H9 (cell line): ENCODE measurements at regions not wholly inside any gene's neighbourhood (a gene's known extent, or its start where the extent isn't known, plus 50 kb on each side); places are given as distances from the start of the nearest gene placed in this dataset.

Experiments used
- DNase-seq: peaks from one replicate; pipeline ENCODE4 v3.0.0-alpha.2; 2017
- H2AFZ ChIP-seq: one replicate; pipeline ENCODE4 v1.6.1; 2013; ENCODE audit warnings: mild to moderate bottlenecking, low read length, control low read depth, moderate library complexity
- H2AK5ac ChIP-seq: 2 replicates; pipeline ENCODE4 v1.6.1; 2013; ENCODE audit warnings: low read length, control low read depth, mixed read lengths; ENCODE audit not compliant: insufficient read length
- H2BK120ac ChIP-seq: one replicate; pipeline ENCODE4 v1.6.1; 2013; ENCODE audit warnings: low read depth, mild to moderate bottlenecking, low read length, control low read depth, inconsistent platforms; ENCODE audit not compliant: poor library complexity, severe bottlenecking
- H2BK12ac ChIP-seq: 2 replicates; pipeline ENCODE4 v1.6.1; 2013; ENCODE audit warnings: low read length, control low read depth, mixed read lengths, low read depth; ENCODE audit not compliant: insufficient read length
- H2BK15ac ChIP-seq: 2 replicates; pipeline ENCODE4 v1.6.1; 2013; ENCODE audit warnings: low read depth, low read length, control low read depth
- H2BK20ac ChIP-seq: one replicate; pipeline ENCODE4 v1.6.1; 2013; ENCODE audit warnings: low read depth, mild to moderate bottlenecking, low read length, control low read depth, inconsistent platforms; ENCODE audit not compliant: poor library complexity, severe bottlenecking
- H2BK5ac ChIP-seq: 2 replicates; pipeline ENCODE4 v1.6.1; 2013; ENCODE audit warnings: low read length, control low read depth, mixed read lengths; ENCODE audit not compliant: insufficient read length
- H3K14ac ChIP-seq: 2 replicates; pipeline ENCODE4 v1.6.1; 2013; ENCODE audit warnings: low read length, control low read depth; ENCODE audit not compliant: insufficient read depth
- H3K18ac ChIP-seq: 2 replicates; pipeline ENCODE4 v1.6.1; 2013; ENCODE audit warnings: low read depth, mild to moderate bottlenecking, mixed read lengths, low read length, control low read depth; ENCODE audit not compliant: insufficient read length
- H3K23ac ChIP-seq: 2 replicates; pipeline ENCODE4 v1.6.1; 2013; ENCODE audit warnings: low read length, control low read depth, mixed read lengths, low read depth; ENCODE audit not compliant: insufficient read length
- H3K23me2 ChIP-seq: 2 replicates; pipeline ENCODE4 v1.6.1; 2013; ENCODE audit warnings: low read depth, mild to moderate bottlenecking, mixed read lengths, low read length, control low read depth; ENCODE audit not compliant: insufficient read length, poor library complexity, severe bottlenecking
- H3K27ac ChIP-seq: 2 replicates; pipeline ENCODE4 v1.5.1; 2013; ENCODE audit warnings: low read length, control low read depth, mixed read lengths, low read depth; ENCODE audit not compliant: insufficient read length
- H3K27me3 ChIP-seq: 2 replicates; pipeline ENCODE4 v1.6.1; 2013; ENCODE audit warnings: low read length, control low read depth, inconsistent platforms; ENCODE audit not compliant: insufficient read depth
- H3K4ac ChIP-seq: 2 replicates; pipeline ENCODE4 v1.6.1; 2013; ENCODE audit warnings: low read depth, mild to moderate bottlenecking, control low read depth, inconsistent platforms, low read length, moderate library complexity
- H3K4me1 ChIP-seq: 2 replicates; pipeline ENCODE4 v1.6.1; 2013; ENCODE audit warnings: low read length, control low read depth, inconsistent platforms; ENCODE audit not compliant: insufficient read depth
- H3K4me2 ChIP-seq: 2 replicates; pipeline ENCODE4 v1.6.1; 2013; ENCODE audit warnings: low read length, control low read depth, mixed read lengths; ENCODE audit not compliant: insufficient read length, insufficient read depth
- H3K56ac ChIP-seq: 2 replicates; pipeline ENCODE4 v1.6.1; 2013; ENCODE audit warnings: low read depth, mild to moderate bottlenecking, mixed read lengths, low read length, control low read depth; ENCODE audit not compliant: insufficient read length
- H3K79me1 ChIP-seq: 2 replicates; pipeline ENCODE4 v1.6.1; 2013; ENCODE audit warnings: low read depth, mild to moderate bottlenecking, moderate library complexity, low read length, control low read depth, inconsistent platforms; ENCODE audit not compliant: insufficient read depth, poor library complexity, severe bottlenecking
- H3K79me2 ChIP-seq: 2 replicates; pipeline ENCODE4 v1.6.1; 2013; ENCODE audit warnings: low read length, control low read depth, inconsistent platforms; ENCODE audit not compliant: insufficient read depth
- H3K9ac ChIP-seq: 2 replicates; pipeline ENCODE4 v1.6.1; 2013; ENCODE audit warnings: low read length, control low read depth, mixed read lengths; ENCODE audit not compliant: insufficient read length; ENCODE audit errors: extremely low read depth
- H3K9me3 ChIP-seq: one replicate; pipeline ENCODE4 v1.6.1; 2013; ENCODE audit warnings: low read depth, low read length, inconsistent platforms; ENCODE audit not compliant: control insufficient read depth
- H3T11ph ChIP-seq: one replicate; pipeline ENCODE4 v1.6.1; 2013; ENCODE audit warnings: mild to moderate bottlenecking, low read length, control low read depth, inconsistent platforms
- H4K20me1 ChIP-seq: one replicate; pipeline ENCODE4 v1.6.1; 2013; ENCODE audit not compliant: control insufficient read depth, insufficient read length, insufficient read depth
- H4K5ac ChIP-seq: 2 replicates; pipeline ENCODE4 v1.6.1; 2013; ENCODE audit warnings: low read depth, mild to moderate bottlenecking, mixed read lengths, low read length, control low read depth; ENCODE audit not compliant: insufficient read length
- H4K8ac ChIP-seq: replicated peaks from 2 replicates; pipeline ENCODE4 v1.6.1; 2013; ENCODE audit warnings: low read length, control low read depth, mixed read lengths, low read depth; ENCODE audit not compliant: insufficient read length
- H4K91ac ChIP-seq: 2 replicates; pipeline ENCODE4 v1.6.1; 2013; ENCODE audit warnings: low read depth, mild to moderate bottlenecking, moderate library complexity, mixed read lengths, low read length, control low read depth; ENCODE audit not compliant: insufficient read length
- H3K27ac Mint-ChIP-seq, 3 experiments: 2 replicates in 2 of 3; 3 replicates in 1 of 3; pipeline ENCODE4 v1.8.0; 2020 to 2021; ENCODE audit warnings: mixed read lengths in 3 of 3, mild to moderate bottlenecking in 1 of 3, moderate library complexity in 1 of 3
- H3K27me3 Mint-ChIP-seq: 2 replicates; pipeline ENCODE4 v1.8.0; 2021; ENCODE audit warnings: low read depth, mild to moderate bottlenecking, moderate library complexity, mixed read lengths
- H3K36me3 Mint-ChIP-seq, 3 experiments: 2 replicates in 2 of 3; 3 replicates in 1 of 3; pipeline ENCODE4 v1.8.0; 2020 to 2021; ENCODE audit warnings: low read depth in 3 of 3, mixed read lengths in 3 of 3; ENCODE audit not compliant: insufficient read depth in 1 of 3
- H3K4me1 Mint-ChIP-seq, 2 experiments: 2 replicates each; pipeline ENCODE4 v1.8.0; 2020; ENCODE audit warnings: mixed read lengths in 2 of 2
- H3K4me3 Mint-ChIP-seq, 2 experiments: 2 replicates in 1 of 2; 3 replicates in 1 of 2; pipeline ENCODE4 v1.8.0; 2020 to 2021; ENCODE audit warnings: mild to moderate bottlenecking in 2 of 2, mixed read lengths in 2 of 2, moderate library complexity in 1 of 2
- H3K9me3 Mint-ChIP-seq, 2 experiments: 2 replicates in 1 of 2; 3 replicates in 1 of 2; pipeline ENCODE4 v1.8.0; 2020; ENCODE audit warnings: mild to moderate bottlenecking in 2 of 2, mixed read lengths in 2 of 2, moderate library complexity in 1 of 2
- CTCF ChIP-seq: fragments of 200-600 bp; sonication (generic); conservative IDR thresholded peaks from 3 replicates; pipeline ENCODE4 v1.8.0; 2021; ENCODE audit warnings: antibody characterized with exemption, mild to moderate bottlenecking
- WGBS: extraction: QIAGEN DNeasy Blood & Tissue Kit; methylation state at CpG from one replicate; pipeline ENCODE4 v1.1.7; 2013; ENCODE audit warnings: missing lambda C conversion rate, low lambda C conversion rate, mixed read lengths; ENCODE audit not compliant: insufficient read length; ENCODE audit errors: extremely low coverage; 5-methylcytosine and 5-hydroxymethylcytosine counted together

GRCh38 chr2:187656123-187656522 is 101.9 kb upstream of the TFPI start:
- no peaks in the 10 kb centered on the region for H3K9me3 ChIP-seq
- no peak overlapping the region for H4K91ac ChIP-seq
- no peak overlapping the region for H3K4me2 ChIP-seq
- no peak overlapping the region for H3K23ac ChIP-seq
- no CpG with 5 or more reads among the region's 4 CpGs for WGBS
- no peak overlapping the region for H2BK15ac ChIP-seq
- no peaks in the 10 kb centered on the region for H3K79me2 ChIP-seq
- H3K18ac ChIP-seq = no peak overlapping the region
- H2BK120ac ChIP-seq = no peak overlapping the region
- TF ChIP-seq CTCF = no peak
- no peak overlapping the region for H3T11ph ChIP-seq
- no peak for DNase-seq
- H3K9ac ChIP-seq = no peak overlapping the region
- Mint-ChIP-seq H3K27ac (no peak overlapping the region; a peak in 2 of 7 replicates), H3K36me3 (peaks cover 3 to 20% (median 5%) of the 10 kb centered on the region in 3 experiments; a peak in 4 of 7 replicates), H3K4me3 (no peak overlapping the region), H3K27me3 (no peaks in the 10 kb centered on the region), H3K9me3 (peaks cover 3 to 4% of the 10 kb centered on the region in 2 experiments; a peak in 3 of 5 replicates), H3K4me1 (peaks cover 6 to 49% of the 10 kb centered on the region in 2 experiments)
- no peak overlapping the region for H2AK5ac ChIP-seq
- H3K23me2 ChIP-seq = no peaks in the 10 kb centered on the region
- peaks cover 4% of the 10 kb centered on the region; the same call in 1 of the 2 replicates for H3K4me1 ChIP-seq
- no peak overlapping the region for H2BK12ac ChIP-seq
- no peak overlapping the region for H4K8ac ChIP-seq
- no peak overlapping the region for H3K27ac ChIP-seq
- no peak overlapping the region for H2AFZ ChIP-seq
- H3K4ac ChIP-seq = no peak overlapping the region
- no peak overlapping the region for H2BK5ac ChIP-seq
- no peaks in the 10 kb centered on the region for H3K27me3 ChIP-seq
- no peak overlapping the region for H4K5ac ChIP-seq
- H3K79me1 ChIP-seq = peaks cover 2% of the 10 kb centered on the region
- no peaks in the 10 kb centered on the region for H4K20me1 ChIP-seq
- no peak overlapping the region for H3K14ac ChIP-seq
- H2BK20ac ChIP-seq = no peak overlapping the region
- no peak overlapping the region for H3K56ac ChIP-seq
